CD14-positive monocyte (primary cell): ENCODE measurements at regions not wholly inside any gene's neighbourhood (a gene's known extent, or its start where the extent isn't known, plus 50 kb on each side); places are given as distances from the start of the nearest gene placed in this dataset.

Source experiments
- DNase-seq, 3 donors: peaks; one replicate each; pipeline ENCODE4 v3.0.0-alpha.2; 2011 to 2022
- H2AFZ ChIP-seq: 2 replicates; pipeline ENCODE4 v1.6.0; 2012; ENCODE audit warnings: mild to moderate bottlenecking, low read depth, low read length, inconsistent platforms; ENCODE audit not compliant: insufficient read depth, poor library complexity, severe bottlenecking
- H3K27ac ChIP-seq, 2 donors: 1 replicate in 1 of 2; 2 replicates in 1 of 2; pipeline ENCODE4 v1.5.1; 2012 to 2013; ENCODE audit warnings: low read length in 2 of 2, control low read depth in 1 of 2, inconsistent platforms in 1 of 2, low read depth in 1 of 2, mild to moderate bottlenecking in 1 of 2
- H3K27me3 ChIP-seq, 2 donors: one replicate each; pipeline versions ENCODE4 v1.6.0 to v1.6.1; 2011 to 2013; ENCODE audit warnings: low read length in 2 of 2; ENCODE audit not compliant: control insufficient read depth in 2 of 2, insufficient read depth in 2 of 2
- H3K36me3 ChIP-seq, 2 donors: replicated peaks in 1 of 2; 1 replicate in 1 of 2; 2 replicates in 1 of 2; pipeline versions ENCODE4 v1.5.1 to v1.6.1; 2012 to 2013; ENCODE audit warnings: low read length in 2 of 2, control low read depth in 1 of 2, inconsistent platforms in 1 of 2, mild to moderate bottlenecking in 1 of 2; ENCODE audit not compliant: insufficient read depth in 2 of 2, control insufficient read depth in 1 of 2
- H3K4me1 ChIP-seq, 2 donors: 1 replicate in 1 of 2; 2 replicates in 1 of 2; pipeline versions ENCODE4 v1.5.1 to v1.6.1; 2012 to 2013; ENCODE audit warnings: low read length in 2 of 2, control low read depth in 1 of 2, inconsistent platforms in 1 of 2, mild to moderate bottlenecking in 1 of 2, moderate library complexity in 1 of 2; ENCODE audit not compliant: insufficient read depth in 2 of 2, control insufficient read depth in 1 of 2
- H3K4me2 ChIP-seq: replicated peaks from 2 replicates; pipeline ENCODE3; 2012; ENCODE audit warnings: low read length, moderate library complexity, mild to moderate bottlenecking; ENCODE audit not compliant: poor library complexity, severe bottlenecking; ENCODE audit errors: extremely low read depth
- H3K4me3 ChIP-seq, 3 experiments: fragments of 200-600 bp in 1 of 3; sonication (generic) in 1 of 3; replicated peaks in 1 of 3; 1 replicate in 2 of 3; 2 replicates in 1 of 3; pipeline ENCODE4 v1.5.1; 2011 to 2013; ENCODE audit warnings: low read length in 3 of 3, mild to moderate bottlenecking in 3 of 3, control low read depth in 2 of 3, low read depth in 2 of 3, inconsistent platforms in 1 of 3, moderate library complexity in 1 of 3
- H3K79me2 ChIP-seq: 2 replicates; pipeline ENCODE4 v1.6.0; 2012; ENCODE audit warnings: mild to moderate bottlenecking, control low read depth, inconsistent platforms, low read length, moderate library complexity; ENCODE audit not compliant: insufficient read depth
- H3K9ac ChIP-seq: 2 replicates; pipeline ENCODE4 v1.6.0; 2017; ENCODE audit warnings: low read length, mild to moderate bottlenecking; ENCODE audit not compliant: insufficient read depth, poor library complexity, severe bottlenecking
- H3K9me3 ChIP-seq, 2 donors: replicated peaks in 1 of 2; 1 replicate in 1 of 2; 2 replicates in 1 of 2; pipeline versions ENCODE4 v1.5.1 to v1.6.1; 2012 to 2013; ENCODE audit warnings: low read length in 2 of 2, control low read depth in 1 of 2; ENCODE audit not compliant: control insufficient read depth in 1 of 2, insufficient read depth in 1 of 2
- H4K20me1 ChIP-seq: 2 replicates; pipeline ENCODE4 v1.6.0; 2012; ENCODE audit warnings: mild to moderate bottlenecking, low read length, control low read depth, moderate library complexity; ENCODE audit not compliant: insufficient read depth
- H3K27ac Mint-ChIP-seq, 7 donors: one replicate each; pipeline ENCODE4 v1.8.0; 2020; ENCODE audit warnings: mild to moderate bottlenecking in 7 of 7, mixed read lengths in 7 of 7, moderate library complexity in 6 of 7, inconsistent platforms in 2 of 7
- H3K27me3 Mint-ChIP-seq, 3 donors: one replicate each; pipeline ENCODE4 v1.8.0; 2021 to 2022; ENCODE audit warnings: low read depth in 3 of 3, mild to moderate bottlenecking in 3 of 3, mixed read lengths in 3 of 3, moderate library complexity in 3 of 3, inconsistent platforms in 1 of 3
- H3K36me3 Mint-ChIP-seq, 2 donors: one replicate each; pipeline ENCODE4 v1.8.0; 2020; ENCODE audit warnings: mixed read lengths in 2 of 2, inconsistent platforms in 1 of 2, mild to moderate bottlenecking in 1 of 2
- H3K4me1 Mint-ChIP-seq: one replicate; pipeline ENCODE4 v1.8.0; 2020; ENCODE audit warnings: mild to moderate bottlenecking, mixed read lengths
- H3K4me3 Mint-ChIP-seq, 2 donors: one replicate each; pipeline ENCODE4 v1.8.0; 2020; ENCODE audit warnings: mild to moderate bottlenecking in 2 of 2, mixed read lengths in 2 of 2, moderate library complexity in 1 of 2
- H3K9me3 Mint-ChIP-seq, 7 donors: one replicate each; pipeline ENCODE4 v1.8.0; 2020 to 2022; ENCODE audit warnings: mixed read lengths in 7 of 7, mild to moderate bottlenecking in 6 of 7, moderate library complexity in 6 of 7, inconsistent platforms in 2 of 7
- WGBS: methylation state at CpG from one replicate; pipeline ENCODE4 v1.1.5; 2013; ENCODE audit warnings: missing lambda C conversion rate; ENCODE audit not compliant: insufficient coverage; 5-methylcytosine and 5-hydroxymethylcytosine counted together
- intact Hi-C, 2 donors: fragments of 100-400 bp; cut with micrococcal nuclease; formaldehyde crosslinking; loops; one replicate each; pipeline versions ENCODE4 v1.15.0 to v1.15.1; 2023
- TF ChIP-seq, protein P1 (sequence below): fragments of 200-600 bp; IDR thresholded peaks from one replicate; pipeline ENCODE4 v1.8.0; 2022; ENCODE audit warnings: antibody characterized with exemption, mild to moderate bottlenecking

DNA sequence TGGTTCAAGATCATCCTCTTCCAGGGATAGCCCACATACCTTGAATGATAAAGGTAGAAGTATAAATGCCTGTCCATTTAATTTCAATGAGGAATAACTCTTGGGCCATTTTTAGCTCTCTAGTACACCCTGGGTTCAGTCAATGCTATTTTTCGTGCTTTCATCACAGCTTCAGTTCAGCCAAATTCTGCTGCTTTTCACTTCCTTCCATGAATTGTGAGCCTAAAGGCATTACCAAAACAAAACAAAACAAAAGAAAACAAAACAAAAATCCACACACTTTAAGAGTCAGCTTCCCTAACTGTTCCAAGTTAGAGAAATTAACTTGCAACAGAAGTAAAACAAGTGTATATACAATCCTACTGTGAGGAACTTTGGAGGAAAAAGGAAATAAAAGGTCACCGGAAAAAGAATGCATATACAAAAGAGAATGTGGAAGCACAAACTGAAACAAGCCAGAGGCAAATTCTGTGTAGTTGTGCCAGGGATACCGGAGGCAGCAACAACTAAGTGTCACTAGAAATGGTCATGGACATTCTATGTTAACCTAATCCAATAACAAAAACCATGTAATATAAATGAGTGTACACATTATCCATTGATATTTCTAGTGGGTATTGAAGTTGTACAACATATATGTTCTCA lies 423.1 kb downstream of the KCTD8 start:
- Histone ChIP-seq H3K4me2 (no peak overlapping the region), H3K9ac (no peak overlapping the region), H3K4me3 (no peak overlapping the region), H3K9me3 (peaks cover 0 to under 1% of the 10 kb centered on the region in 2 donors), H3K27ac (no peak overlapping the region), H3K27me3 (no peaks in the 10 kb centered on the region), H2AFZ (no peak overlapping the region), H4K20me1 (no peaks in the 10 kb centered on the region), H3K4me1 (no peaks in the 10 kb centered on the region), H3K79me2 (no peaks in the 10 kb centered on the region), H3K36me3 (no peaks in the 10 kb centered on the region)
- H3K27ac Mint-ChIP-seq = no peak overlapping the region
- TF ChIP-seq, protein P1, sequence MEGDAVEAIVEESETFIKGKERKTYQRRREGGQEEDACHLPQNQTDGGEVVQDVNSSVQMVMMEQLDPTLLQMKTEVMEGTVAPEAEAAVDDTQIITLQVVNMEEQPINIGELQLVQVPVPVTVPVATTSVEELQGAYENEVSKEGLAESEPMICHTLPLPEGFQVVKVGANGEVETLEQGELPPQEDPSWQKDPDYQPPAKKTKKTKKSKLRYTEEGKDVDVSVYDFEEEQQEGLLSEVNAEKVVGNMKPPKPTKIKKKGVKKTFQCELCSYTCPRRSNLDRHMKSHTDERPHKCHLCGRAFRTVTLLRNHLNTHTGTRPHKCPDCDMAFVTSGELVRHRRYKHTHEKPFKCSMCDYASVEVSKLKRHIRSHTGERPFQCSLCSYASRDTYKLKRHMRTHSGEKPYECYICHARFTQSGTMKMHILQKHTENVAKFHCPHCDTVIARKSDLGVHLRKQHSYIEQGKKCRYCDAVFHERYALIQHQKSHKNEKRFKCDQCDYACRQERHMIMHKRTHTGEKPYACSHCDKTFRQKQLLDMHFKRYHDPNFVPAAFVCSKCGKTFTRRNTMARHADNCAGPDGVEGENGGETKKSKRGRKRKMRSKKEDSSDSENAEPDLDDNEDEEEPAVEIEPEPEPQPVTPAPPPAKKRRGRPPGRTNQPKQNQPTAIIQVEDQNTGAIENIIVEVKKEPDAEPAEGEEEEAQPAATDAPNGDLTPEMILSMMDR = no peak
- WGBS = 60% methylated on average over 1 of the region's 3 CpGs
- no peaks in the 10 kb centered on the region for H3K4me1 Mint-ChIP-seq
- DNase-seq = no peak
- no peaks in the 10 kb centered on the region for H3K27me3 Mint-ChIP-seq
- H3K9me3 Mint-ChIP-seq = peaks cover 0 to 6% (median 2%) of the 10 kb centered on the region in 7 donors
- intact Hi-C loops = no loop called here
- no peak overlapping the region for H3K4me3 Mint-ChIP-seq
- H3K36me3 Mint-ChIP-seq = no peaks in the 10 kb centered on the region

- intact Hi-C loops = no loop called here
- no peak overlapping the region for H3K4me3 ChIP-seq
- no peak overlapping the region for H3K27ac Mint-ChIP-seq
- H2AFZ ChIP-seq = no peak overlapping the region
- no peaks in the 10 kb centered on the region for H3K27me3 ChIP-seq
- WGBS = no CpG with 5 or more reads among the region's 2 CpGs
- no peak overlapping the region for H3K4me2 ChIP-seq
- H4K20me1 ChIP-seq = no peaks in the 10 kb centered on the region
- no peaks in the 10 kb centered on the region for H3K4me1 Mint-ChIP-seq
- no peaks in the 10 kb centered on the region for H3K36me3 Mint-ChIP-seq
- no peaks in the 10 kb centered on the region for H3K79me2 ChIP-seq
- peaks cover 4 to 14% of the 10 kb centered on the region in 2 donors for H3K9me3 ChIP-seq
- H3K9ac ChIP-seq = no peak overlapping the region
- no peaks in the 10 kb centered on the region for H3K27me3 Mint-ChIP-seq
- H3K27ac ChIP-seq = no peak overlapping the region
- TF ChIP-seq, protein P1 = no peak
- H3K9me3 Mint-ChIP-seq = peaks cover 0 to 12% (median 0%) of the 10 kb centered on the region in 7 donors
- H3K4me1 ChIP-seq = no peaks in the 10 kb centered on the region
- no peak overlapping the region for H3K4me3 Mint-ChIP-seq
- H3K36me3 ChIP-seq = no peaks in the 10 kb centered on the region
- no peak for DNase-seq
Measured at GRCh38 chr4:44038811-44039210, 409.8 kb downstream of the KCTD8 start.
